ENCODE measurements at regions not wholly inside any gene's neighbourhood (a gene's known extent, or its start where the extent isn't known, plus 50 kb on each side); places are given as distances from the start of the nearest gene placed in this dataset.

DNA sequence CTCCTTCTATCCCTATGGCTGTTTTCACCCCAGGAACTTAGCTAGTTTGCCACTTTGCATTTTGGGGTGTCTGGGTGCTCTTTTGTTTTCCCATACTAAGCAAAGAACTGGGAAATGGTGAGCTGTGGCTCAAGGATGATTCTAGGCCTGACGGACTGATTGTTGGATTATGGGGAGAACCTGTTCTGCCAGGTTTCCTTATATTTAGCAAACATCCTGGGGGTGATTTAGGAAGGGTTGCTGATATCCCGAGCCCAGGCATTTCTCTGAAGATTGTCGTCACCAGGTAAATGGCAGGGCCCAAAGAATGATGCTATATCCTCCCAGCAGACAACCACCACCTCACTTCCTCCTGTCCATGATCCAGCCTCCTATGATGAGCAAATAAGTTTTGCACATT lies 72.1 kb upstream of the GRB10 start:
- Histone ChIP-seq H3K27ac (ENCODE audit: low read depth, low read length) (no peak overlapping the region), H3K79me2 (ENCODE audit: control insufficient read depth, insufficient read depth, low read length, poor library complexity) (no peaks in the 10 kb centered on the region), H4K12ac (ENCODE audit: low read depth, low read length) (no peak overlapping the region), H3K36me3 (ENCODE audit: control insufficient read depth in 1 of 2, insufficient read depth in 2 of 2, low read length in 2 of 2) (no peaks in the 10 kb centered on the region), H3K4me3 (ENCODE audit: low read depth, low read length) (no peak overlapping the region), H3K23ac (ENCODE audit: low read length) (no peak overlapping the region), H3K9me3 (ENCODE audit: insufficient read depth, low read depth, low read length) (peaks cover 5% of the 10 kb centered on the region), H3K27me3 (ENCODE audit: insufficient read depth, low read length) (no peaks in the 10 kb centered on the region), H3K4me1 (ENCODE audit: control insufficient read depth in 1 of 2, insufficient read depth in 2 of 2, low read length in 2 of 2) (peaks cover 0 to 2% of the 10 kb centered on the region in 2 experiments), H4K91ac (ENCODE audit: low read depth, low read length) (no peak overlapping the region), H2AFZ (ENCODE audit: insufficient read depth, low read length, poor library complexity) (no peak overlapping the region), H3K14ac (ENCODE audit: low read length) (no peak overlapping the region), H2BK120ac (ENCODE audit: insufficient read depth, low read length, poor library complexity) (no peak overlapping the region), H2AK5ac (ENCODE audit: low read length) (no peak overlapping the region), H3K79me1 (ENCODE audit: low read length) (no peaks in the 10 kb centered on the region), H4K8ac (ENCODE audit: low read depth, low read length) (no peak overlapping the region), H2BK12ac (ENCODE audit: low read length) (no peak overlapping the region), H2BK5ac (ENCODE audit: low read depth, low read length, poor library complexity) (no peak overlapping the region), H3K18ac (ENCODE audit: low read length) (no peak overlapping the region), H3K4ac (ENCODE audit: low read depth, low read length) (no peak overlapping the region), H3K9ac (ENCODE audit: low read length) (no peak overlapping the region), H3K4me2 (ENCODE audit: low read length) (no peak overlapping the region)
- DNase-seq, result no peak
- WGBS (ENCODE audit: extremely low coverage, insufficient coverage, insufficient read length), result no CpG with 5 or more reads among the region's 3 CpGs

DNA sequence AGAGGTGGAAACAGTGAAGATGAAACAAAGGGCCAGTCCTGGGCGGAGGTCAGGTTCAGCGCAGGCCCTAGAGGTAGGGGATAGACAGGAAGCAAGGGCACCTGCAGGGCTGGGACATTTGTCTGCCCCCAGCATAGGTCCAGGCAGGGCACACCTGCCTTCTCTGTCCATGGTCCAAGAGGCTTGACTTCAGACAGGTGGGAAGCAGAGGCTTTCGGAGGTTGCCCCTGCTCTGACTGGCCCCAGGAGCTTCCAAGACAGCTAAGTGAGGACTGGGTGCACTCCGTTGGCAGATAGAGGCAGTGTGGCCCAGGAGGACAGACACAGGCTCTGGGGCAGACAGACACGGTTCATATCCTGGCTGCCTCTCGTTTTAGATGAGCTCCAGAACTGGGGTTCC lies 71.6 kb upstream of the GRB10 start:
- H4K12ac ChIP-seq (ENCODE audit: low read depth, low read length), result no peak overlapping the region
- no peak overlapping the region for H3K4me2 ChIP-seq (ENCODE audit: low read length)
- H3K9me3 ChIP-seq (ENCODE audit: insufficient read depth, low read depth, low read length), result peaks cover 5% of the 10 kb centered on the region
- no peak overlapping the region for H4K91ac ChIP-seq (ENCODE audit: low read depth, low read length)
- no peak overlapping the region for H3K4ac ChIP-seq (ENCODE audit: low read depth, low read length)
- no peak overlapping the region for H2BK5ac ChIP-seq (ENCODE audit: low read depth, low read length, poor library complexity)
- peaks cover 0 to 2% of the 10 kb centered on the region in 2 experiments for H3K4me1 ChIP-seq (ENCODE audit: control insufficient read depth in 1 of 2, insufficient read depth in 2 of 2, low read length in 2 of 2)
- no peak overlapping the region for H3K23ac ChIP-seq (ENCODE audit: low read length)
- no peak overlapping the region for H3K18ac ChIP-seq (ENCODE audit: low read length)
- H2BK12ac ChIP-seq (ENCODE audit: low read length), result no peak overlapping the region
- H3K9ac ChIP-seq (ENCODE audit: low read length), result no peak overlapping the region
- H2BK120ac ChIP-seq (ENCODE audit: insufficient read depth, low read length, poor library complexity), result no peak overlapping the region
- H3K79me2 ChIP-seq (ENCODE audit: control insufficient read depth, insufficient read depth, low read length, poor library complexity), result no peaks in the 10 kb centered on the region
- no peak overlapping the region for H3K4me3 ChIP-seq (ENCODE audit: low read depth, low read length)
- no CpG with 5 or more reads among the region's 6 CpGs for WGBS (ENCODE audit: extremely low coverage, insufficient coverage, insufficient read length)
- H4K8ac ChIP-seq (ENCODE audit: low read depth, low read length), result no peak overlapping the region
- no peak overlapping the region for H3K14ac ChIP-seq (ENCODE audit: low read length)
- DNase-seq, result no peak
- no peak overlapping the region for H2AFZ ChIP-seq (ENCODE audit: insufficient read depth, low read length, poor library complexity)
- no peak overlapping the region for H3K27ac ChIP-seq (ENCODE audit: low read depth, low read length)
- H2AK5ac ChIP-seq (ENCODE audit: low read length), result no peak overlapping the region
- no peaks in the 10 kb centered on the region for H3K27me3 ChIP-seq (ENCODE audit: insufficient read depth, low read length)
- H3K36me3 ChIP-seq (ENCODE audit: control insufficient read depth in 1 of 2, insufficient read depth in 2 of 2, low read length in 2 of 2), result no peaks in the 10 kb centered on the region
- H3K79me1 ChIP-seq (ENCODE audit: low read length), result no peaks in the 10 kb centered on the region

DNA sequence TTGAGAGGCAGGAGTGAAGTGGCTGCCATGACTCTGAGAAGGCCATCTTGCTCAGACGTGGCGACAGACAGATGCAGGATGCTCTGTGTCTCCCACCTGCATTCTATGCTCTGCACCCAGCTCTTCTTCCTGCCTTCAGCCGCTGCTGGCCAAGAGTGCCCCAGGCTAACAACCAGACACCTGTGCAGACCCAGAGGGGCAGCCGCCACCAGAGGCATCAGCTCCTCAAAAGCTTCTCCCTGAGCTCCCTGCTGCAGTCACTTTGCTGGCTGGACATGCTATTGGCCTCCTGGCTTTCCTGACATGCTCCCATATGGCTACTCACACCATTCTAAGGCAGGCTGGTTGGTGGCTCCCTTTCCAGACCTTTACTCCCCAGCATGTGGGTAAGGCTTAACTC lies 70.6 kb upstream of the GRB10 start:
- no peak overlapping the region for H3K18ac ChIP-seq (ENCODE audit: low read length)

DNA sequence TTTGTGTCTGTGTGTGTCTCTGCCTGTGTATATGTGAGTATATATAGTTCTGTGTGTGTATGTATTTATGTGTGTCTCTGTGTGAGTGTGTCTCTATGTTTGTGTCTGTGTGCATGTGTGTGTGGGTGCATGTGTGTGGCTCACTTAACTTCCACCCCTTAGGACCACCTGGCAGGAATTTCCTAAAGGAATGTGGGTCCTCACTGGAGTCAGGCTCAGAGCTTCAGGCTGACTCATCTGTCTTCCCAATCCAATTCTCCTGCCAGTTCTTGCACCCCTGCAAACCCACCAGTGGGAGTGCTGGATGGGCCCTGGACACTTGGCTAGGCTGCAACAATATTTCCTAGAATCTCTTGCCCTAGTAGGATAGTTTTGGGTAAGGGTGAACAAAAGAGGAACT lies 70.2 kb upstream of the GRB10 start:
- no peak overlapping the region for H4K91ac ChIP-seq (ENCODE audit: low read depth, low read length)
- no peak overlapping the region for H3K14ac ChIP-seq (ENCODE audit: low read length)

More for the DNA sequence above, 70.6 kb upstream of the GRB10 start:
- Histone ChIP-seq H3K79me2 (ENCODE audit: control insufficient read depth, insufficient read depth, low read length, poor library complexity) (no peaks in the 10 kb centered on the region), H4K91ac (ENCODE audit: low read depth, low read length) (no peak overlapping the region), H2BK5ac (ENCODE audit: low read depth, low read length, poor library complexity) (no peak overlapping the region), H4K12ac (ENCODE audit: low read depth, low read length) (no peak overlapping the region), H3K36me3 (ENCODE audit: control insufficient read depth in 1 of 2, insufficient read depth in 2 of 2, low read length in 2 of 2) (no peaks in the 10 kb centered on the region), H2AK5ac (ENCODE audit: low read length) (no peak overlapping the region), H3K4me2 (ENCODE audit: low read length) (no peak overlapping the region), H3K27me3 (ENCODE audit: insufficient read depth, low read length) (no peaks in the 10 kb centered on the region), H2AFZ (ENCODE audit: insufficient read depth, low read length, poor library complexity) (no peak overlapping the region), H4K8ac (ENCODE audit: low read depth, low read length) (no peak overlapping the region), H3K14ac (ENCODE audit: low read length) (no peak overlapping the region), H3K23ac (ENCODE audit: low read length) (no peak overlapping the region), H3K9me3 (ENCODE audit: insufficient read depth, low read depth, low read length) (peaks cover 5% of the 10 kb centered on the region), H3K4ac (ENCODE audit: low read depth, low read length) (no peak overlapping the region), H3K4me3 (ENCODE audit: low read depth, low read length) (no peak overlapping the region), H2BK12ac (ENCODE audit: low read length) (no peak overlapping the region), H3K79me1 (ENCODE audit: low read length) (no peaks in the 10 kb centered on the region), H3K9ac (ENCODE audit: low read length) (no peak overlapping the region), H3K27ac (ENCODE audit: low read depth, low read length) (no peak overlapping the region), H2BK120ac (ENCODE audit: insufficient read depth, low read length, poor library complexity) (no peak overlapping the region), H3K4me1 (ENCODE audit: control insufficient read depth in 1 of 2, insufficient read depth in 2 of 2, low read length in 2 of 2) (peaks cover 0 to 2% of the 10 kb centered on the region in 2 experiments)
- no peak for DNase-seq
- WGBS (ENCODE audit: extremely low coverage, insufficient coverage, insufficient read length), result no CpG with 5 or more reads among the region's 4 CpGs

More for the DNA sequence above, 70.2 kb upstream of the GRB10 start:
- H3K4ac ChIP-seq (ENCODE audit: low read depth, low read length), result no peak overlapping the region
- no peak overlapping the region for H3K4me2 ChIP-seq (ENCODE audit: low read length)
- no peaks in the 10 kb centered on the region for H3K27me3 ChIP-seq (ENCODE audit: insufficient read depth, low read length)
- H3K36me3 ChIP-seq (ENCODE audit: control insufficient read depth in 1 of 2, insufficient read depth in 2 of 2, low read length in 2 of 2), result no peaks in the 10 kb centered on the region
- no peaks in the 10 kb centered on the region for H3K79me1 ChIP-seq (ENCODE audit: low read length)
- DNase-seq, result no peak
- H4K8ac ChIP-seq (ENCODE audit: low read depth, low read length), result no peak overlapping the region
- H2BK120ac ChIP-seq (ENCODE audit: insufficient read depth, low read length, poor library complexity), result no peak overlapping the region
- H2AK5ac ChIP-seq (ENCODE audit: low read length), result no peak overlapping the region
- no peak overlapping the region for H3K4me3 ChIP-seq (ENCODE audit: low read depth, low read length)
- H3K23ac ChIP-seq (ENCODE audit: low read length), result no peak overlapping the region
- no peak overlapping the region for H3K27ac ChIP-seq (ENCODE audit: low read depth, low read length)
- no peak overlapping the region for H3K9ac ChIP-seq (ENCODE audit: low read length)
- no peak overlapping the region for H2BK12ac ChIP-seq (ENCODE audit: low read length)
- H3K4me1 ChIP-seq (ENCODE audit: control insufficient read depth in 1 of 2, insufficient read depth in 2 of 2, low read length in 2 of 2), result peaks cover 0 to 2% of the 10 kb centered on the region in 2 experiments
- no peak overlapping the region for H3K18ac ChIP-seq (ENCODE audit: low read length)
- H3K9me3 ChIP-seq (ENCODE audit: insufficient read depth, low read depth, low read length), result peaks cover 5% of the 10 kb centered on the region
- no peak overlapping the region for H2AFZ ChIP-seq (ENCODE audit: insufficient read depth, low read length, poor library complexity)
- no peak overlapping the region for H2BK5ac ChIP-seq (ENCODE audit: low read depth, low read length, poor library complexity)
- no peaks in the 10 kb centered on the region for H3K79me2 ChIP-seq (ENCODE audit: control insufficient read depth, insufficient read depth, low read length, poor library complexity)
- no peak overlapping the region for H4K12ac ChIP-seq (ENCODE audit: low read depth, low read length)
